ENCODE measurements at regions not wholly inside any gene's neighbourhood (a gene's known extent, or its start where the extent isn't known, plus 50 kb on each side); places are given as distances from the start of the nearest gene placed in this dataset.

GRCh38 chr17:77817953-77818352 lies 140.6 kb upstream of the TNRC6C start:
- no peaks in the 10 kb centered on the region for H3K79me2 ChIP-seq (ENCODE audit: insufficient read depth, low read length)
- no peak overlapping the region for H2AFZ ChIP-seq (ENCODE audit: low read length)
- no TSS peak for BruUV-seq (replicated peaks)
- no peaks in the 10 kb centered on the region for H3K36me3 ChIP-seq (replicated peaks in 1 of 2; ENCODE audit: control insufficient read depth in 1 of 2, insufficient read depth in 2 of 2, low read length in 2 of 2)
- ChIA-PET CTCF (ENCODE audit: low intra/inter-chr PET ratio, low total read pairs) (no interaction called here), POLR2A (no interaction called here)
- DNase-seq (ENCODE audit: low spot score) (no peak), FAIRE-seq (no peak), ATAC-seq (no peak)
- in situ Hi-C loops (cut with HindIII; ENCODE audit: extremely low pct_ligation_motif_present, low pct_unique_long_range_greater_than_20kb) (no loop called here), intact Hi-C loops (cut with micrococcal nuclease; ENCODE audit: unreplicated experiment) (no loop called here)
- H3K4me3 ChIP-seq (replicated peaks in 1 of 3; ENCODE audit: insufficient read depth in 1 of 3, low read depth in 2 of 3, low read length in 3 of 3), result no peak overlapping the region
- TF ChIP-seq ZNF556 (CRISPR knock-in tag; IDR thresholded peaks at IDR 0.05; ENCODE audit: borderline replicate concordance) (no peak), POGK (CRISPR knock-in tag; conservative IDR thresholded peaks at IDR 0.05) (no peak), DR1 (CRISPR knock-in tag; IDR thresholded peaks at IDR 0.05) (no peak), SRY (CRISPR knock-in tag; IDR thresholded peaks at IDR 0.05) (no peak), BRF2 (CRISPR knock-in tag; IDR thresholded peaks at IDR 0.05) (no peak), GMEB2 (CRISPR knock-in tag; IDR thresholded peaks at IDR 0.05; ENCODE audit: low read depth) (no peak), TARDBP (CRISPR knock-in tag; IDR thresholded peaks at IDR 0.05) (no peak), ZNF841 (CRISPR knock-in tag; IDR thresholded peaks at IDR 0.05; ENCODE audit: borderline replicate concordance) (no peak), TEAD2 (CRISPR knock-in tag; IDR thresholded peaks at IDR 0.05) (no peak), FOXO1 (CRISPR knock-in tag; IDR thresholded peaks at IDR 0.05) (no peak), POLR2A (IDR thresholded peaks at IDR 0.05; ENCODE audit: insufficient read depth in 1 of 2, low read depth in 2 of 2, low read length in 2 of 2) (no peak), MLX (CRISPR knock-in tag; IDR thresholded peaks at IDR 0.05) (no peak), ZNF280B (CRISPR knock-in tag; IDR thresholded peaks at IDR 0.05; ENCODE audit: borderline replicate concordance) (no peak)
- WGBS (ENCODE audit: low lambda C conversion rate), result 28% methylated on average over 3 of the region's 4 CpGs
- H4K20me1 ChIP-seq (ENCODE audit: insufficient read depth, low read length), result no peaks in the 10 kb centered on the region
- peaks cover 0 to 52% of the 10 kb centered on the region in 2 experiments; a peak in 3 of 5 replicates for H3K27me3 ChIP-seq (ENCODE audit: control insufficient read depth in 1 of 2, insufficient read depth in 2 of 2, low read length in 2 of 2)
- H3K9me3 ChIP-seq (ENCODE audit: low read length), result no peaks in the 10 kb centered on the region
- H3K27ac ChIP-seq (ENCODE audit: extremely low read length, insufficient read depth, low read length), result no peak overlapping the region
- no peak overlapping the region for H3K9ac ChIP-seq (ENCODE audit: insufficient read depth, low read depth, low read length)
- H3K4me1 ChIP-seq (ENCODE audit: insufficient read depth, low read length), result no peaks in the 10 kb centered on the region
- H3K4me2 ChIP-seq (ENCODE audit: low read depth, low read length), result no peak overlapping the region

All from HepG2 (cell line).